GM06990 (cell line): ENCODE measurements at regions not wholly inside any gene's neighbourhood (a gene's known extent, or its start where the extent isn't known, plus 50 kb on each side); places are given as distances from the start of the nearest gene placed in this dataset.

Source experiments
- DNase-seq: peaks from one replicate; pipeline ENCODE4 v3.0.0-alpha.2; 2011; ENCODE audit not compliant: insufficient read length; ENCODE audit errors: extremely low read depth
- H3K27me3 ChIP-seq: replicated peaks from 2 replicates; pipeline ENCODE4 v1.6.0; 2011; ENCODE audit warnings: low read length; ENCODE audit not compliant: control insufficient read depth, insufficient read depth
- H3K36me3 ChIP-seq: 2 replicates; pipeline ENCODE4 v1.5.1; 2011; ENCODE audit warnings: low read length; ENCODE audit not compliant: control insufficient read depth, insufficient read depth
- H3K4me3 ChIP-seq: replicated peaks from 2 replicates; pipeline ENCODE4 v1.5.1; 2011; ENCODE audit warnings: low read depth, mild to moderate bottlenecking, control low read depth, low read length
- CTCF ChIP-seq: IDR thresholded peaks from 2 replicates; pipeline ENCODE4 v1.5.1; 2011; ENCODE audit warnings: low read length, control low read depth, mild to moderate bottlenecking, inconsistent platforms; ENCODE audit not compliant: insufficient read depth, poor library complexity, severe bottlenecking

DNA sequence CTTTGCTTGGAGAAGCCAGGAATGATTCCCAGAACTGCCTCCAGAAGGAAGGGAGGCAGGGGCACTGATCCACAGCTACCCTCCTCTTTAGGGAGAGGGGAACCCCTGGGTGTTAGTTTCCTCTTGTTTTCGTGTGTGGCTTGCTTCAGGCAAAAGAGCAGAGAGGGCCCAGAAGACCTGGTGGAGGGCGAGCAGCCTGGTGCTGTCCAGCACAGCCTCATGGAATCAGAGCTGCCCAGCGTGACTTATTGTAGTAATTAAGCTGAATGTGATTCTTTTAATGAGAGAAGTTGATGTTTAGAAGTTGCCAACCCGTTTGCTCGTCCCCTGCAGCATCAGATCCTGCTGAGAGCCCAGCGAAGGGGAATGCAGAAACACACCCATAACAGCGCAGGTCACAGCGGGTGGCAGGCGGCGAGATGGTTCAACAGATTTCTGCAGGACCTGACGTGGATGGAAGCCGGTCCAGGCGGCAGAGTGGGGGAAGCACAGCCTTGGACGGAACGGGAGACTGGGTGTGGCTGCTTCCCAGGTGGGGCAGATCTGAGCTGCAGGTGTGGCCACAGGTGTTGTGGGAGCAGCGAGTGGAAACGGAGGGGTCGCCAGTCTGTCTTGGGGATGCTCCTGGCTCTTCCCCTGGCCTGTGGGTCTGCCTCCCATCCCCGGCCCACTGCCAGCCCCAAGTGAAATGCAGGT is 53.7 kb upstream of the SHH start:
- DNase-seq, result no peak
- H3K4me3 ChIP-seq, result no peak overlapping the region
- H3K27me3 ChIP-seq, result no peaks in the 10 kb centered on the region; the same call in none of the 2 replicates
- TF ChIP-seq CTCF, result no peak
- no peaks in the 10 kb centered on the region for H3K36me3 ChIP-seq

DNA sequence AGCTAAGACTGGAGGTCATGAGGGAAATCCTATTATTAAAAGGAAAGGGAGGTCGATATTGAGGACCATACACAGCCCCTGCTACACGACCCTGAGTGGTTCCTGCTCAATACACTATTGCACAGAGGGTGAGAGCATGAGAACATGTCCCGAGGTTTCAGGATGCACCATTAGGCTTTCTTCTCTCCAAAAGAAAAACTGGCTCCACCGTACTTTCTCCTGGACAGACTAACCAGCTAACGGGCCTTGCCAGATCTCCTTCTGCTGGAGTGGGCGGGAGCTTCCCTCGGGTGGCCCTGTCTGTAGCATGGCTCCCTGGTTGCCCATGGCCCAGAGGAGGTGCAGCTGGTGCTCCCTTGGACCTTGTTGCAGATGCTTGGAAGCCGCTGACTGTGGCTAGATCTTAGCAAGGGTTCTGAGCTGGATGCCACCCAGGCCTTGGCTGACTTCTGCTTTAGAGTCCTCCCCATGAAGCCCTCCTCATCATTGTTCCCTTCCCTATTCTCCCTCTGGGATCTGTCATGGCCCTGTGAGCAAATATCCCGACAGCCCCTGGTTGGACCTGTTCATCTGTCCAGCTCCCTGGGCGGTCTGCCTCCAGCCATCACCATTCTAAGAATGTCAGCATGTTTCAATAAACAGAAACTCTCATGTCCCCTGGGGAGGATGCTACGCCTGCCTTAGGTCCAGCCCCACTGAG is 52.9 kb upstream of the SHH start:
- DNase-seq, result no peak
- no peaks in the 10 kb centered on the region for H3K36me3 ChIP-seq
- peaks cover 2% of the 10 kb centered on the region for H3K27me3 ChIP-seq
- no peak for TF ChIP-seq CTCF
- no peak overlapping the region for H3K4me3 ChIP-seq

GRCh38 chr7:155864271-155864985 is 52.2 kb upstream of the SHH start:
- H3K36me3 ChIP-seq, result no peaks in the 10 kb centered on the region
- no peak overlapping the region for H3K4me3 ChIP-seq
- no peak for DNase-seq
- no peak for TF ChIP-seq CTCF
- H3K27me3 ChIP-seq, result peaks cover 2% of the 10 kb centered on the region

DNA sequence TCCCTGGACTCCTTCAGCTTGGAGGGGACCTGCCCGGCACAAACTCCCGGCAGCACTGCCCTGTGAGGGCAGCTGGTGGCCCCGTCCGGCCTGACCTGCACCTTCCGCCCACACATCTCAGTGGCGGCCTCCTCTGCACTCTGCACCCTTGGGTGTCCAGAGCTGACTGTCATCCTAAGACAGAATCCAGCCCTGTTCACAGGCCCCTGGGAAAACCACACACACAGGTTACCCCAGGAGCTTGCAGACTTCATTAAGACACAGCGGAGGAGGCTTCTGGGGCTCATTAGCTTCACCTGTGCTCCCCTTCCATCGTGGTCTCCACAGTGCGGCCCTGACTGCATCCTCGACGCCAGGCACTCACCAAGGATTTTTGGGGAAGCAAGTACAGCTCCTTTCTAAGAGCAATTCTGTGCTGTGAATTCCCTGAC is 51.5 kb upstream of the SHH start:
- peaks cover 2% of the 10 kb centered on the region for H3K27me3 ChIP-seq
- DNase-seq, result no peak
- no peak overlapping the region for H3K4me3 ChIP-seq
- TF ChIP-seq CTCF, result no peak
- H3K36me3 ChIP-seq, result no peaks in the 10 kb centered on the region

- Histone ChIP-seq H3K4me3 (no peak overlapping the region), H3K27me3 (peaks cover 2% of the 10 kb centered on the region), H3K36me3 (no peaks in the 10 kb centered on the region)
- peak; percentile 39 for TF ChIP-seq CTCF
- no peak for DNase-seq
These were observed 50.0 kb upstream of the SHH start for GRCh38 chr7:155862123-155862892.
